ENCODE measurements at regions not wholly inside any gene's neighbourhood (a gene's known extent, or its start where the extent isn't known, plus 50 kb on each side); places are given as distances from the start of the nearest gene placed in this dataset.

- no peaks in the 10 kb centered on the region for H4K20me1 ChIP-seq (ENCODE audit: insufficient read depth, poor library complexity, severe bottlenecking)
- H3K4me3 ChIP-seq, result no peak overlapping the region
- no peaks in the 10 kb centered on the region for H3K9me2 ChIP-seq (replicated peaks; ENCODE audit: insufficient read depth)
- no peak for DNase-seq (ENCODE audit: low spot score)
- H3K27ac ChIP-seq, result no peak overlapping the region
- H3K27me3 ChIP-seq, result no peaks in the 10 kb centered on the region
- H3K4me2 ChIP-seq, result no peak overlapping the region
- no peaks in the 10 kb centered on the region for H3K4me1 ChIP-seq (ENCODE audit: insufficient read depth)
- TF ChIP-seq EZH2 (IDR thresholded peaks at IDR 0.05; ENCODE audit: borderline replicate concordance) (no peak), EZH2phosphoT487 (IDR thresholded peaks at IDR 0.05; ENCODE audit: low read depth, severe bottlenecking, unreplicated experiment) (no peak)
- H3K9me3 ChIP-seq (ENCODE audit: low read depth), result no peaks in the 10 kb centered on the region
- H2AFZ ChIP-seq, result no peak overlapping the region
- H3K36me3 ChIP-seq (replicated peaks; ENCODE audit: insufficient read depth, low read depth), result no peaks in the 10 kb centered on the region
- no peaks in the 10 kb centered on the region for H3K79me2 ChIP-seq
- 83% methylated on average over 8 of the region's 8 CpGs for WGBS (ENCODE audit: low lambda C conversion rate, missing lambda C conversion rate)
These were observed 407.6 kb upstream of the PFKP start for GRCh38 chr10:2659660-2660209.

- H3K79me2 ChIP-seq, result no peaks in the 10 kb centered on the region
- H3K27me3 ChIP-seq, result no peaks in the 10 kb centered on the region
- H3K4me2 ChIP-seq, result no peak overlapping the region
- no peak for DNase-seq (ENCODE audit: low spot score)
- WGBS (ENCODE audit: low lambda C conversion rate, missing lambda C conversion rate), result 94% methylated on average over 4 of the region's 4 CpGs
- no peak overlapping the region for H3K4me3 ChIP-seq
- no peak overlapping the region for H3K27ac ChIP-seq
- no peaks in the 10 kb centered on the region for H3K4me1 ChIP-seq (ENCODE audit: insufficient read depth)
- no peaks in the 10 kb centered on the region for H3K9me3 ChIP-seq (ENCODE audit: low read depth)
- H4K20me1 ChIP-seq (ENCODE audit: insufficient read depth, poor library complexity, severe bottlenecking), result no peaks in the 10 kb centered on the region
- no peaks in the 10 kb centered on the region for H3K36me3 ChIP-seq (replicated peaks; ENCODE audit: insufficient read depth, low read depth)
- no peak for TF ChIP-seq EZH2phosphoT487 (IDR thresholded peaks at IDR 0.05; ENCODE audit: low read depth, severe bottlenecking, unreplicated experiment)
- TF ChIP-seq CTCF (IDR thresholded peaks at IDR 0.05; ENCODE audit: poor library complexity), result no peak
- no peak for TF ChIP-seq EZH2 (IDR thresholded peaks at IDR 0.05; ENCODE audit: borderline replicate concordance)
- H3K9me2 ChIP-seq (replicated peaks; ENCODE audit: insufficient read depth), result no peaks in the 10 kb centered on the region
- H2AFZ ChIP-seq, result no peak overlapping the region
These were observed 408.6 kb upstream of the PFKP start for GRCh38 chr10:2658780-2659179.

GRCh38 chr10:2650328-2650727 lies 417.0 kb upstream of the PFKP start:
- H3K27me3 ChIP-seq, result peaks cover 1% of the 10 kb centered on the region
- DNase-seq (ENCODE audit: low spot score), result no peak
- H3K36me3 ChIP-seq (replicated peaks; ENCODE audit: insufficient read depth, low read depth), result no peaks in the 10 kb centered on the region
- no peaks in the 10 kb centered on the region for H4K20me1 ChIP-seq (ENCODE audit: insufficient read depth, poor library complexity, severe bottlenecking)
- WGBS (ENCODE audit: low lambda C conversion rate, missing lambda C conversion rate), result 76% methylated on average over 4 of the region's 4 CpGs
- H2AFZ ChIP-seq, result no peak overlapping the region
- H3K4me2 ChIP-seq, result no peak overlapping the region
- no peaks in the 10 kb centered on the region for H3K4me1 ChIP-seq (ENCODE audit: insufficient read depth)
- no peak for TF ChIP-seq EZH2 (IDR thresholded peaks at IDR 0.05; ENCODE audit: borderline replicate concordance)
- no peak for TF ChIP-seq CTCF (IDR thresholded peaks at IDR 0.05; ENCODE audit: poor library complexity)
- no peaks in the 10 kb centered on the region for H3K9me3 ChIP-seq (ENCODE audit: low read depth)
- no peak overlapping the region for H3K27ac ChIP-seq
- H3K79me2 ChIP-seq, result no peaks in the 10 kb centered on the region
- no peak overlapping the region for H3K4me3 ChIP-seq
- no peaks in the 10 kb centered on the region for H3K9me2 ChIP-seq (replicated peaks; ENCODE audit: insufficient read depth)

GRCh38 chr10:2641028-2641427 lies 426.3 kb upstream of the PFKP start:
- Histone ChIP-seq H3K4me3 (no peak overlapping the region), H3K9me2 (replicated peaks; ENCODE audit: insufficient read depth) (no peaks in the 10 kb centered on the region), H2AFZ (no peak overlapping the region)

More at GRCh38 chr10:2641028-2641427, 426.3 kb upstream of the PFKP start:
- peaks cover 4% of the 10 kb centered on the region for H3K27me3 ChIP-seq
- H3K4me1 ChIP-seq (ENCODE audit: insufficient read depth), result no peaks in the 10 kb centered on the region
- no peak for DNase-seq (ENCODE audit: low spot score)
- H3K4me2 ChIP-seq, result no peak overlapping the region
- 92% methylated on average over 4 of the region's 4 CpGs for WGBS (ENCODE audit: low lambda C conversion rate, missing lambda C conversion rate)
- no peaks in the 10 kb centered on the region for H4K20me1 ChIP-seq (ENCODE audit: insufficient read depth, poor library complexity, severe bottlenecking)
- no peak overlapping the region for H3K27ac ChIP-seq
- no peaks in the 10 kb centered on the region for H3K79me2 ChIP-seq
- H3K36me3 ChIP-seq (replicated peaks; ENCODE audit: insufficient read depth, low read depth), result no peaks in the 10 kb centered on the region
- TF ChIP-seq CTCF (IDR thresholded peaks at IDR 0.05; ENCODE audit: poor library complexity) (no peak), EZH2 (IDR thresholded peaks at IDR 0.05; ENCODE audit: borderline replicate concordance) (no peak)
- no peaks in the 10 kb centered on the region for H3K9me3 ChIP-seq (ENCODE audit: low read depth)
